Right hindlimb (tissue), 1 donor: ENCODE measurements at regions not wholly inside any gene's neighbourhood (a gene's known extent, or its start where the extent isn't known, plus 50 kb on each side); places are given as distances from the start of the nearest gene placed in this dataset.
"Not testable (repeated sequence)": the region's sequence is repeated elsewhere in the genome, so short reads cannot be mapped to it uniquely, and the experiment has no call there.

ENCODE experiments used
- DNase-seq: peaks from one replicate; pipeline ENCODE4 v3.0.0-alpha.2; 2018

DNA sequence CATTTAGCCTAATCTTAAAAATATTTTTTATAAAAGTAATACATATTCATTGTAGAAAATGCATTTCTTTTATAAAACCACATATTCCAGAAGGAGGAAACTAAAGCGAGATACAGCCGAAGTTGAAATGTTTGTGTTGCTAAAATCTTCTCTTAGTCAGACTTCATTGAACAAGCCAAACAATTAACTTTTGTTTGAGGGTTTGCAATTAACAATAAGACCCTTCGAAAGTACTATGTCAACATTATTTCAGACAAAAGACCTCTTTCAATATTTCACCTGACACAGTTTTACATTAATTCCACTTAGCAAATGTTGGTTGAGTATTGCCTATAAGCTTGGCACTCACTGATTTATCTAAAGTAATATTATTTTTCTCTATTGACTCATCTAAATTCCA lies 354.0 kb upstream of the ADAMTS5 start:
- DNase-seq = no peak

DNA sequence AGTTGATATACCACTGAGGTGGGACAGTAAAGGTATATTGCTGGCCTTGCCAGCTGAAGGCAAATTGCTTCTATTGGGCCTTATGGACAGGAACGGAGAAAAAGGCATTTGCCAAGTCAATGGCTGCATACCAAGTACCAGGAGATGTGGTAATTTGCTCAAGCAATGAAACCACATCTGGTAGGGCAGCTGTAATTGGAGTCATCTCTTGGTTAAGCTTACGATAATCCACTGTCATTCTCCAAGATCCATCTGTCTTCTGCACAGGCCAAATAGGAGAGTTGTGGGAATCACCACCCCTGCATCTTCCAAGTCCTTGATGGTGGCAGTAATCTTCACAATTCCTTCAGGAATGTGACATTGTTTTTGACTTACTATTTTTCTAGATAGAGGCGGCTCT lies 350.7 kb upstream of the ADAMTS5 start:
- DNase-seq = not testable (repeated sequence)

DNA sequence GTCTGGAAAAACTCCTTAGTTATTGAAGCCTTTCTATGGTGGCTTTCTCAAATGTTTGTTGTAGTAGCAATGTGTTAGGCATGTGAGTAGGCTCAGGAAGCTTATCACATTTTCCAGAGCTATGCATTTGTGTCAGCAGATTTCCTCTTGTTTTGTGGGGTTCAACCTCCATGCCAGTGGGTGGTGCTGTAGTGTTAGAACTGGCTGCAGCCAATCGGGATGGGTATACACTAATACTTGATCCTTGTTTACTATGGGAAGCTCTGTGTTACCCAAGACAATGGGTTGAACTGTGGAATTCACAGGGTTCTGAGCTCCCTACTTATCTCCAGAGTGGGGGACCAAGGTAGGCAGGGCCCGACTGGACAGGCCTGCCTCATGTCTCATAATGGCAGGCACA lies 348.5 kb upstream of the ADAMTS5 start:
- DNase-seq = no peak

DNA sequence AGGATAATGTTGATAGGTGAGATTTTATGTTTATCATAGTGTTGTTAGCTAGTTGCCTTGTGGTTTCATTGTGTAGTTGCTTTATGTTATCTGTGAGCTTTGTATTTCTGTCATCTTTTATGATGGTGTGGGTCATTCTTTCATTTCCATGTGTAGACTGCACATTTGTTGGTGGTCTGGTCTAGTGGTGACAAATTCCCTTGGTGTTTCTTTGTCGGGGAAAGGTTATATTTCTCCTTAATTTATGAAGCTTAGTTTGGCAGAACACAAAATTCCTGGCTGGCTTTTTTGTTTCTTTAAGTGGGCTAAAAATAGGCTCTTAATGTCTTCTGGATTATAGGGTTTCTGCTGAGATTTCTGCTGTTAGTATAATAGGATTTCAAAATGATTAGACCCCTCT lies 347.2 kb upstream of the ADAMTS5 start:
- DNase-seq = no peak

- no peak for DNase-seq
Measured at GRCh38 chr21:27306791-27307775, 340.2 kb upstream of the ADAMTS5 start.

- no peak for DNase-seq
Measured at GRCh38 chr21:27306206-27306605, 339.3 kb upstream of the ADAMTS5 start.

DNA sequence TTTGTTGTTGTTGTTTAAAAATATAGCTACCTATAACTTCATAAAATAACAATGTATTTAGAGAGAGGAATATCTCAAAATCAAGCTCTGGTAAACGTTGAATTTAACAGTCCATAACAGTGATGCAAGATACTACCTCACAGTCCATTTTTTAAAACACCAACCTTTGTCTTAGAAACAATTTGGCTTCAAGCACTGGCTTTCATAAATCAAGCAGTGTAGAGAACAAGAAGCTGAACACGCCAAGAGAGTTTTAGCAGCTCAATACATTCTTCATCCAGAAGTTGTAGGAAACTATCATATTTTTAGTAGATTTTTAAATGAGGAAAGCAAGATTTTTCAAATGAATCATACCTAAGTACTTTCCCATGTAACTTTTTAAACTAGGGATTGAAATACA lies 334.3 kb upstream of the ADAMTS5 start:
- DNase-seq = no peak

DNA sequence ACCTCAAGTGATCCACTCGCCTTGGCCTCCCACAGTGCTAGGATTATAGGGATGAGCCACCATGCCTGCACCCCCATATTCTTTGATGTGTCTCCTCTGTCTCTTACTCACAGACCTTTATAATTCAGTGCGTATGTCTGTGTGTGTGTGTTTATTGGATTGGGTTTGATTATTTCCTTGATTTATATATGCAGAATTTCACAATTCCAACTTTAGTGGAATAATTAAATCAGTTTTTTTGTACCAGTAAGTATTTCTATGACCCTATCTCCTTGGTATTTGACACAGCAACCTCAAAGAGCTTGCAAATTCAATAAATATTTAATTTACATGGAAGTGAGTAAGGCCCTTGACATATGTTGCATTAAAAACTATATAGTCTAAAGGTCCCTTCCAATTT lies 333.9 kb upstream of the ADAMTS5 start:
- DNase-seq = no peak

- DNase-seq = no peak
Measured at GRCh38 chr21:27298465-27298864, 331.6 kb upstream of the ADAMTS5 start.

GRCh38 chr21:27293239-27293638 lies 326.4 kb upstream of the ADAMTS5 start:
- no peak for DNase-seq

DNA sequence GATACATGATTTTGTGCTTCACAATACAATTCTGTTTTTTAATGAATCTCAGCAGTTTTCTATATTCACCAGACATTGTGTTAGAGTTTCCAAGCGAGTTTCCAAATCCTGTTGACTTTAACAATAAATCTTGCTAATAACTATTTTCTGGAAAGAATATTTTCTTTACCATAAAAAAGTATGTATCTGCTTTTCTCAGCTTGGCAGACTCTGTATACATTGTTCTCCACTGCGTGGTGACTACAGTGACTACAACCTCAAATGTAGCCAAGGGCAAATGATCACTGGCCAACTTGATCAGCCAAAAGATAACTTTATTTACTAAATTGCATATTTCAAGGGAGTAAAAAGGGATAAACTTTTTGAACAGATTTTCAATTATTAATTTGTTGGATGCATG lies 325.9 kb upstream of the ADAMTS5 start:
- no peak for DNase-seq

DNA sequence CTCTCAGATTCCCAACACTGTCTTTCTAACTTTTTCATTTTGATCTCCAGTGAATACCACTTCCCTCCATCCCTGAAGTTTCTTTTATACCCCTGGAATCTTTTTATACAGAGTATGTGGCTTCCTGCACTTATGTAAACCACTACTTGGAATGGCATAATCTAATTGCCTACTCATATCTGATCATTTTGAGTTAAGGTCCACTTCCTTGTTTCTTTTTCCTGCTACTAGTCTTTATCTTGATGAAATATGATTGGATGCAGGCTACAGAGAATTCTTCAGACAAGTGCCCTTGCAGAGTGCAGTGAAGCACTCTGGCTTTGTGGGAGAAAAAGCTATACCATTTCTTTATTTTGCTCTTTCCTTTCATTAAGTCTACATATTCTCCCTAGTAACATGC lies 325.3 kb upstream of the ADAMTS5 start:
- DNase-seq = no peak

DNA sequence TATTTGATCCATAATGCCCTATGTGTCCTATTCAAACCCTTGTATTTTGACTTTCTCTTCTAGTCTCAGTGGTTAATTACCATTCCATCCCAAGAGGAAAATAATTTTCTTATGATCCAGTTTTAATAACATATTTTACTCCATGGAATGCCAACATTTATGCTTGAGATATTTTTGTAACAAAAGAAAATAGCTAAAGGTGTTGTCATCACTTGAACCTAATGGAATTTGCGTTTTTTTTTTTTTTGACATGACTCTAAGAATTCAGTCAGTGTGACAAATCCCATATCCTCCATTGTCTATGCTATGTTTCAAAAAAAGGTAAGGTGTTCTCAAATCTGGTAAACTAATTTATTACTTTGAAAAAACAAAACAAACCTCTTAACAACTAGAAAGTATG lies 324.1 kb upstream of the ADAMTS5 start:
- no peak for DNase-seq

DNA sequence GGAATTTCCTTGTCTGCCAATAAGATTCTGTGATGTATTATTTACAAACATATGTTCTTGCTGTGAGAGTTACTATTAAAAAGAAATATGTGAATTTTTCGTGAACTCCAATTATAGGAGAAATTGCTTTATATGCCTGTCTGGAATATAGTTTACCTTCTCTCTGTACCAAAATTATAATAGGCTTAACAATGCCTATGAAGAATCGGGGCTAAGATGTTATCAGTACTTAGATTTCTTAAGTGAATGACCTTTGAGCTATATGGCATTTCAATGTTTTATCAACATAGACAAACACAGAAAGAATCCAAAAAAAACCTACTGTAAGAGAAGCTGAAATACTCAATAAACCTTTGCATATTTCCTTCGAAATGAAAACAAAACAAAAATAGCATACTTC lies 323.1 kb upstream of the ADAMTS5 start:
- no peak for DNase-seq

DNA sequence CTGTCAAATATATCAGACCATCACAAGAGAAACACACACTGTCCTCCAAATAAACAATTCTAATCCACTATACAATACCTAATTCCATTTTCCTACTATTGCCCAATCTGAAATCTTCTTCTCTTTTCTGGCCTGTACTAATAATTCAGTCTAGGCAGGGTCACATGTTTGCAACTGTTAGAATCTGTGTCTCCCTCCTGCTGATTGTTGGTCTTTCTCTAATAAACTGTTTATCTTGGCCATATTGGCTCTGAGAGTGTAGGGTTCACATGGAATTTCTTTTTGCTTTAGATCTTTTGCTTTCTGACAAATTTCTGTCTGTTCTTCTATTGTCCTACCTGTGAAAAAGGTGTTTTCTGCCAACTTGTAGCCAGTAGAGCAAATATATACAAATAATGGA lies 319.9 kb upstream of the ADAMTS5 start:
- no peak for DNase-seq

DNA sequence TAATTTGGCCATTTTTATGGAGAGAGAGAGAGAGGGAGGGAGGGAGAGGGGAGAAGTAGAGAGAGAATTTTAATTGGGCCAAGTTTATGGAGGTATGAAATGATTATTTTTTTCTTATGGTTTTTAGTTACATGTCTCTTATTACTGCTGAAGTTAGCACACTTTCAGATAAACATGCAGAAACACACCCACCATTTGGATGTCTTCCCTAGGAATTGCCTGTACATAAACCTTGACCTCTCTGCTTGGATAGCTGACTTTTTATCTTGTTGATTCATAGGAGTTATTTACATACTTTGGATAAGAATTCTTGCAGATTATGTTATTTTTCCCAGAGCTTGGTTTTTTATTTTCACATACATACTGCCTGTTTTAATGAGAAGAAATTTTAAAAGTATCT lies 310.2 kb upstream of the ADAMTS5 start:
- DNase-seq = no peak

DNA sequence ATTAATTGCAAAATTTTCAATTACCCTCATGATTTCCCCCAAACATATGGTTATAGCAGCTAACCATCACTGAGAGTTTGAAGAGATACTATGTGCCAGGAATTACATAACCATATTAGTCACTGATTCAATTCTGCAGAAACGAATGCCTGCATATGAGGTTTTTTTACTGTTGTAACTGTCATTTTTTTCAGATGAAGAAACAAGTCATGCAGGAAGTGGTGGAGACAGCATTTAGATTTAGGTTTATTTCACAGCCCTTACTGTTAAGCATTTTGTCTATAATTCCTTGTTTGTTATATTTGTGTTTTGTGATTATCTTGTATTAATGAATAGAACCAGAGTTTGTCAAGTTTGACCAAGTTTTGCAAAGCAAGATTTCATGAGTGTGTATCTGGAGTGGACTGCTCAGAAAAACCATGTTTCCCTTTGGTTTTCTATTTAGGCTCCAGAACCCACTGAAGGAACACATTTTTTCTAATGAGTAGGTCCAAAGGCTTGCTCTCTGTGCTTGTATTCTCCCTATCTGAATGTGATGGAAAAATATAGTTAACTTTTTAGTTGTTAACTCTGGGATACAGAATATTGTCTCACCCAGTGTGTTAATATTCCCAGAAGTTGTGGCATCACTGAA lies 308.5 kb upstream of the ADAMTS5 start:
- DNase-seq = no peak

GRCh38 chr21:27269644-27270043 lies 302.8 kb upstream of the ADAMTS5 start:
- no peak for DNase-seq

GRCh38 chr21:27268290-27268689 lies 301.4 kb upstream of the ADAMTS5 start:
- no peak for DNase-seq

GRCh38 chr21:27265949-27266348 lies 299.1 kb upstream of the ADAMTS5 start:
- DNase-seq = no peak

DNA sequence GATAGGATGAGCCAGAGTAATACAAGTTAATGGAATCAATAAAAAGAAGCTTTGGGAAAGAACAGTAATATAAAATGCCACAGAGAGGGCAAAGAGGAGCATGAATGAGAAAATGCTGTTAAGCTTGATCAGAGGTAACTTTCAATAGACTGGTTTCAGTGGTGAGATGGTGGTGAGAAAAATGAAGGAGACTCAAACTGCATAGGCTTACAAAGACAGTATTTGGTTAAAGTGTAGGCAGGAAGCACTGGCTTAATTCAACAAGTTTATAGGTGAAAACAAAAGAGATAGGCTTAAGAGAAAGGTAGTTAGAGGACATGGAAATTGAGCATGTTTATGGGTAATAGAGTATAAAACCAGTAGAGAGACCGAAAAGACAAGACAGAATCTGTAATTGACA lies 298.6 kb upstream of the ADAMTS5 start:
- no peak for DNase-seq

GRCh38 chr21:27261676-27262075 lies 294.8 kb upstream of the ADAMTS5 start:
- DNase-seq = no peak

DNA sequence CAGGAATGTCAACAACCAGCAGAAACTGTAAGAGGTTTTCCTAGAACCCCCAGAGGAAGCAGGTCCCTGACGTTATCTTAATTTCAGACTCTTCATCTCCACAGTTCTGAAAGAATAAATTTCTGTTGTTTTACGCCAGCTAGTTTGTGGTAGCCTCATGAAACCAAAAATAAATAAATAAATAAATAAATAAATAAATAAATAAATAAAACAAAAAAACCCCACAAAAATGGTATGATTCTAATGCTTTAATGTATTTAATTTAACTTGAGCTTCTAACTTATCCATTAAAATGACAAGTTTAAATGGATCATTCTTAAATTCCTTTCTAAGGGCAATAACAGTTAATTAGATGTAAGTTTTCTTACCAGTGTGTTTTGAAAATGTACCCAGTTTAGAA lies 293.8 kb upstream of the ADAMTS5 start:
- DNase-seq = no peak

- DNase-seq = peak; percentile 28
Measured at GRCh38 chr21:27258742-27259448, 292.0 kb upstream of the ADAMTS5 start.
